AG04450 (cell line): ENCODE measurements at regions not wholly inside any gene's neighbourhood (a gene's known extent, or its start where the extent isn't known, plus 50 kb on each side); places are given as distances from the start of the nearest gene placed in this dataset.

Source experiments
- CTCF ChIA-PET: fragments of 300-600, 350-600 bp; formaldehyde crosslinking; extraction: SDS; loops from one replicate; lab custom pipeline; 2022; ENCODE audit warnings: antibody characterized with exemption, inconsistent platforms; lab: Charles Lee
- POLR2A ChIA-PET: fragments of 350-600 bp; formaldehyde crosslinking; extraction: SDS; loops from one replicate; lab custom pipeline; 2021; ENCODE audit warnings: antibody characterized with exemption, inconsistent platforms; lab: Yijun Ruan, JAX
- DNase-seq: peaks from one replicate; pipeline ENCODE4 v3.0.0-alpha.2; 2011; ENCODE audit warnings: low read depth, low spot score
- H3K27ac ChIP-seq: one replicate; pipeline ENCODE4 v1.5.1; 2012; ENCODE audit warnings: low read depth, low read length, control low read depth
- H3K27me3 ChIP-seq: one replicate; pipeline ENCODE4 v1.6.0; 2012; ENCODE audit warnings: low read length; ENCODE audit not compliant: control insufficient read depth, insufficient read depth
- H3K4me3 ChIP-seq: 2 replicates; pipeline ENCODE4 v1.5.1; 2011; ENCODE audit warnings: mild to moderate bottlenecking, low read depth, low read length, control low read depth
- H3K9me3 ChIP-seq: 2 replicates; pipeline ENCODE4 v1.5.1; 2012; ENCODE audit warnings: low read length; ENCODE audit not compliant: control insufficient read depth, insufficient read depth
- TF ChIP-seq, protein P1 (sequence below): IDR thresholded peaks from 2 replicates; pipeline ENCODE4 v1.5.1; 2011; ENCODE audit warnings: low read depth, low read length, control low read depth, inconsistent platforms

DNA sequence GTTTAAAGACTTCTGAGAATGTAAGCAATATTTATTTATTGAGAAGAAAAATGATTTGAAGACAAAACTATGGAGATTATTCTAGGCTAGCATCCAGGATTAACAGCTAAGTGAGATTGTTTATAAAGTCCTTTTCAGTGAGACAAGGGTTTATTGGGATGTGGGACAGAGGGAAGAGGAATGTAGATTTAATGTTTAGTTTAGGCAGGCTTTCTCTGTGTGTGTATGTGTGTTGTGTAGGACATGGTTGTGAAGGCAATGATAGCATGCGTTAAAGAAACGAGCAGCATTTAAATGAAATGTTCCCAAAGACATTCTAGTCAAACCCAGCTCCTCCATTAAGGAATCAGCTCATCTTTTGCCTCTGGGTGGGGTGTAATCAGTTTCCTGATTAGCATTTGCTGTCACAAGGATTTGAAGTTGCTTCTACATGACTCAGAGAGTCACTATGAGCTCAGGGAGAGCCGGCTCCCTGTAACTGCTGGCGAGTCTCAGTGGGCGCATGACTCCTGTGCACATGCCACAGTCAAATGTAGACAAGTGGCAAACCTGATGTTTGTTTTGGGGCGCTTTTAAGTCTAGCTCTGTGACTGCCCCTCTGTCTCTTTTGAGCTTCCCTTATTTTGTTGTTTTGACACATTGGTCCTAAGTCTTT lies 442.2 kb upstream of the CELF4 start:
- Histone ChIP-seq H3K4me3 (no peak overlapping the region), H3K27ac (no peak overlapping the region), H3K27me3 (no peaks in the 10 kb centered on the region), H3K9me3 (no peaks in the 10 kb centered on the region; the same call in 1 of the 2 replicates)
- DNase-seq = no peak
- ChIA-PET POLR2A (no interaction called here), CTCF (no interaction called here)
- TF ChIP-seq, protein P1, sequence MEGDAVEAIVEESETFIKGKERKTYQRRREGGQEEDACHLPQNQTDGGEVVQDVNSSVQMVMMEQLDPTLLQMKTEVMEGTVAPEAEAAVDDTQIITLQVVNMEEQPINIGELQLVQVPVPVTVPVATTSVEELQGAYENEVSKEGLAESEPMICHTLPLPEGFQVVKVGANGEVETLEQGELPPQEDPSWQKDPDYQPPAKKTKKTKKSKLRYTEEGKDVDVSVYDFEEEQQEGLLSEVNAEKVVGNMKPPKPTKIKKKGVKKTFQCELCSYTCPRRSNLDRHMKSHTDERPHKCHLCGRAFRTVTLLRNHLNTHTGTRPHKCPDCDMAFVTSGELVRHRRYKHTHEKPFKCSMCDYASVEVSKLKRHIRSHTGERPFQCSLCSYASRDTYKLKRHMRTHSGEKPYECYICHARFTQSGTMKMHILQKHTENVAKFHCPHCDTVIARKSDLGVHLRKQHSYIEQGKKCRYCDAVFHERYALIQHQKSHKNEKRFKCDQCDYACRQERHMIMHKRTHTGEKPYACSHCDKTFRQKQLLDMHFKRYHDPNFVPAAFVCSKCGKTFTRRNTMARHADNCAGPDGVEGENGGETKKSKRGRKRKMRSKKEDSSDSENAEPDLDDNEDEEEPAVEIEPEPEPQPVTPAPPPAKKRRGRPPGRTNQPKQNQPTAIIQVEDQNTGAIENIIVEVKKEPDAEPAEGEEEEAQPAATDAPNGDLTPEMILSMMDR = no peak

DNA sequence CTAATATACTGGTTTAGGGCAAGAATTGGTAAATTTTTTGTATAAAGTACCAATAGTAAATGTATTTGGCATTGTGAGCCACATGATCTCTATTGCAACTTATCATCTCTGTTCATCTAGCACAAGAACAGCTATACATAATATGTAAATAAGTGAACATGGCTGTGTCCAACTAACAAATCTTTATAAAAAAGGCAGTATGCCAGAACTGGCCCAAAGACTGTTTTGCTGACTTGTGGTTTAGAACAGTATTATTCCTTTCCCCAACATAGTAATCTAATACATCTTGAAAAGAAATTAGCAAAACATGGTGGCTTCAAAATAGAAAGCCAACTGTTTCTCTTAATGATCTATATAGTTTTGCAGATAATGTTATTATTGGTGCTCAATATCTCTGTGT lies 441.4 kb upstream of the CELF4 start:
- no peaks in the 10 kb centered on the region; the same call in 1 of the 2 replicates for H3K9me3 ChIP-seq
- no peak overlapping the region for H3K27ac ChIP-seq
- no peak for DNase-seq
- TF ChIP-seq, protein P1 = no peak
- no peak overlapping the region for H3K4me3 ChIP-seq
- H3K27me3 ChIP-seq = no peaks in the 10 kb centered on the region
- ChIA-PET POLR2A (no interaction called here), CTCF (no interaction called here)

DNA sequence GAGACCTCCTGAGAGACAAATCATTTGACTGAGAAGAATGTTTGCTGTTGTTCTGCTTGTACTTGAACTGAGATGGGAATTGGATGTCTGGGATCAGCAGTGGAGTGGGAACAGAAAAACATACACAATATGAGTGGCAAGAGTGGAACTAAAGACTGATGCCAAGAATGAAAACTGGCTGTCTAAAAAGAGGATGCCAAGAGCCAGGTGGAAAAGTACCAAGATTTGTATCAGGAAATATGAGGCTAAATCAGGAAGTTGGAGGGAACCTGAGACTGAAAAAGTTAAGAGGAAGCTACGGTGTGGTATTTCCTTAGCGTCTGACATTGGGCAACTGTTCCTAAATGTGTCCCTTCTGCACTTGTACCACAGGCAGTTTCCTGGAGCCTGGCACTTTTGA lies 440.9 kb upstream of the CELF4 start:
- Histone ChIP-seq H3K27ac (no peak overlapping the region), H3K9me3 (no peaks in the 10 kb centered on the region; the same call in 1 of the 2 replicates), H3K4me3 (no peak overlapping the region), H3K27me3 (no peaks in the 10 kb centered on the region)
- POLR2A ChIA-PET = no interaction called here
- TF ChIP-seq, protein P1 = no peak
- CTCF ChIA-PET = no interaction called here
- no peak for DNase-seq

DNA sequence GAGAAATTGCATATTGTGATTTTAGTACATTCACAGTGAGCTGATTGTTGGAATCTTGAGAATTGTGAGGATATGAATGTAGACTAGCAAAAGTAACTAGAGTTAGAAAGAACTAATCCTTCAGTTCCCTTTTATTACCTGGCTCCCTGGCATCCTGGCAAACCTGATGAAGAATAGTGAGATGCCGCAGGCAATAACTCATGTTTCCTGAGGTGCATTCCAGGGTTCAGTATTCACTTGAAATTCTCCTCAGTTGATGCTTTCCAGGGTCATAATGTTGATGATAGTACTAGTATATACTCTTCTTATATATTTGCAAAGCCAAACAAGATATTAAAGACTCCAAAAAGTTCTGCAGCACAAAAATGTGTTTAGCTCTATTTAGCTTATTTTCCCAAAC lies 432.1 kb upstream of the CELF4 start:
- H3K4me3 ChIP-seq = no peak overlapping the region
- TF ChIP-seq, protein P1 = no peak
- no peak for DNase-seq
- no peaks in the 10 kb centered on the region for H3K9me3 ChIP-seq
- no peaks in the 10 kb centered on the region for H3K27me3 ChIP-seq
- ChIA-PET POLR2A (no interaction called here), CTCF (no interaction called here)
- H3K27ac ChIP-seq = no peak overlapping the region

DNA sequence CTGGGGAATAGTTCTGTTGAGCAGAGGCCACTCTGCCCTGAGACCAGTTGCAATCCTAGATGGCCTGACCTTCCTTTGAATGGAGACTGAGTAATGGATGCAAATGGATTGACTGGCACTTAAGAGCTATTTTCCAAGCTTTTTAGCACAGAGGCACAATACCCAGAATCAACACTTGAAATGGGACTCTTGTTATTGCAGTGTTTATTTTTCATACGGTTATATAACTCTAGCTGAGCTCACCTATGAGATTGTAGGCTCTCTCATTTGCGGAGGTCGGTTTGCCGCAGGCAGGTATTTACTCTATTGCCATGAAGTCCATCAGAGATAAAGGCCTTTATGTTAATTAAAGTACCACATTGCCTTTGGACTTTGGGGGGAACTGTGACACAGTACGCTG lies 422.3 kb upstream of the CELF4 start:
- TF ChIP-seq, protein P1 = no peak
- no peaks in the 10 kb centered on the region for H3K27me3 ChIP-seq
- ChIA-PET CTCF (no interaction called here), POLR2A (no interaction called here)
- no peak overlapping the region for H3K27ac ChIP-seq
- DNase-seq = no peak
- H3K9me3 ChIP-seq = peaks cover 8% of the 10 kb centered on the region; the same call in 1 of the 2 replicates
- H3K4me3 ChIP-seq = no peak overlapping the region
